GM12864 (cell line): ENCODE measurements at regions not wholly inside any gene's neighbourhood (a gene's known extent, or its start where the extent isn't known, plus 50 kb on each side); places are given as distances from the start of the nearest gene placed in this dataset.

Experiments used
- DNase-seq: peaks from one replicate; pipeline ENCODE4 v3.0.0-alpha.2; 2011; ENCODE audit warnings: low read depth
- H3K4me3 ChIP-seq: 2 replicates; pipeline ENCODE4 v1.5.1; 2011; ENCODE audit warnings: mild to moderate bottlenecking, low read depth, low read length, control low read depth
- CTCF ChIP-seq: IDR thresholded peaks from 2 replicates; pipeline ENCODE4 v1.5.1; 2011; ENCODE audit warnings: low read depth, mild to moderate bottlenecking, moderate library complexity, low read length, control low read depth, inconsistent platforms; ENCODE audit errors: missing control alignments

GRCh38 chr14:95428557-95428956 lies 87.9 kb downstream of the SYNE3 start:
- no peak overlapping the region for H3K4me3 ChIP-seq
- no peak for TF ChIP-seq CTCF
- DNase-seq: no peak

GRCh38 chr14:95426116-95426475 lies 90.4 kb downstream of the SYNE3 start:
- no peak for DNase-seq
- no peak overlapping the region for H3K4me3 ChIP-seq
- no peak for TF ChIP-seq CTCF

- no peak for TF ChIP-seq CTCF
- no peak overlapping the region for H3K4me3 ChIP-seq
- DNase-seq: no peak
Measured at GRCh38 chr14:95425369-95426115, 90.9 kb downstream of the SYNE3 start.

GRCh38 chr14:95424529-95424928 lies 91.9 kb downstream of the SYNE3 start:
- no peak overlapping the region for H3K4me3 ChIP-seq
- DNase-seq: no peak
- no peak for TF ChIP-seq CTCF

- no peak for TF ChIP-seq CTCF
- DNase-seq: no peak
- H3K4me3 ChIP-seq: no peak overlapping the region
Measured at GRCh38 chr14:95421741-95422140, 94.7 kb downstream of the SYNE3 start.

GRCh38 chr14:95420060-95420459 lies 96.4 kb downstream of the SYNE3 start:
- no peak overlapping the region for H3K4me3 ChIP-seq
- no peak for TF ChIP-seq CTCF
- DNase-seq: no peak

- no peak overlapping the region for H3K4me3 ChIP-seq
- DNase-seq: no peak
- TF ChIP-seq CTCF: no peak
Measured at GRCh38 chr14:95419569-95419968, 96.9 kb downstream of the SYNE3 start.
